ENCODE measurements at regions not wholly inside any gene's neighbourhood (a gene's known extent, or its start where the extent isn't known, plus 50 kb on each side); places are given as distances from the start of the nearest gene placed in this dataset.

GRCh38 chr20:39862470-39862891 lies 826.6 kb downstream of the MAFB start:
- TF ChIP-seq CTCF (conservative IDR thresholded peaks at IDR 0.05) (no peak), EZH2 (IDR thresholded peaks at IDR 0.05; ENCODE audit: low read depth) (no peak)
